ENCODE measurements at regions not wholly inside any gene's neighbourhood (a gene's known extent, or its start where the extent isn't known, plus 50 kb on each side); places are given as distances from the start of the nearest gene placed in this dataset.

GRCh38 chr7:66500087-66500486 is 128.6 kb upstream of the KCTD7 start:
- intact Hi-C loops (cut with micrococcal nuclease; ENCODE audit: unreplicated experiment): no loop called here
- TF ChIP-seq CTCF (conservative IDR thresholded peaks at IDR 0.05) (no peak), EZH2 (IDR thresholded peaks at IDR 0.05; ENCODE audit: low read depth) (no peak)
- Histone ChIP-seq H3F3A (ENCODE audit: insufficient read depth, low read depth) (no peaks in the 10 kb centered on the region), H4K20me1 (ENCODE audit: insufficient read depth) (no peaks in the 10 kb centered on the region), H3K36me3 (ENCODE audit: low read depth) (no peaks in the 10 kb centered on the region), H3K9me3 (ENCODE audit: insufficient read depth, low read depth) (no peaks in the 10 kb centered on the region), H3K79me2 (ENCODE audit: low read depth) (no peaks in the 10 kb centered on the region), H3K4me3 (no peak overlapping the region), H2AFZ (no peak overlapping the region), H3K4me1 (replicated peaks; ENCODE audit: insufficient read depth) (no peaks in the 10 kb centered on the region), H3K27ac (no peak overlapping the region), H3K4me2 (no peak overlapping the region), H3K27me3 (ENCODE audit: insufficient read depth, low read depth) (no peaks in the 10 kb centered on the region), H3K9me2 (ENCODE audit: insufficient read depth) (no peaks in the 10 kb centered on the region)
- ChIA-PET CTCF (no interaction called here), POLR2A (ENCODE audit: unreplicated experiment) (no interaction called here)
- BruUV-seq (replicated peaks): no TSS peak
- peak in 1 of 2 experiments; percentile 50 for DNase-seq

GRCh38 chr7:66502230-66503035 is 126.2 kb upstream of the KCTD7 start:
- POLR2A ChIA-PET (ENCODE audit: unreplicated experiment): no interaction called here

GRCh38 chr7:66503036-66503370 is 125.7 kb upstream of the KCTD7 start:
- no peak overlapping the region for H2AFZ ChIP-seq
- no peaks in the 10 kb centered on the region for H3K36me3 ChIP-seq (ENCODE audit: low read depth)
- no peak overlapping the region for H3K4me2 ChIP-seq
- no peak overlapping the region for H3K27ac ChIP-seq
- no peaks in the 10 kb centered on the region for H4K20me1 ChIP-seq (ENCODE audit: insufficient read depth)
- H3K27me3 ChIP-seq (ENCODE audit: insufficient read depth, low read depth): no peaks in the 10 kb centered on the region
- H3K4me1 ChIP-seq (replicated peaks; ENCODE audit: insufficient read depth): no peaks in the 10 kb centered on the region
- no peak for DNase-seq
- no peaks in the 10 kb centered on the region for H3K9me2 ChIP-seq (ENCODE audit: insufficient read depth)
- no peaks in the 10 kb centered on the region for H3K79me2 ChIP-seq (ENCODE audit: low read depth)
- no peaks in the 10 kb centered on the region for H3K9me3 ChIP-seq (ENCODE audit: insufficient read depth, low read depth)
- BruUV-seq (replicated peaks): no TSS peak
- no peak overlapping the region for H3K4me3 ChIP-seq
- TF ChIP-seq EZH2 (IDR thresholded peaks at IDR 0.05; ENCODE audit: low read depth): no peak
- ChIA-PET CTCF (no interaction called here), POLR2A (ENCODE audit: unreplicated experiment) (no interaction called here)
- H3F3A ChIP-seq (ENCODE audit: insufficient read depth, low read depth): no peaks in the 10 kb centered on the region; the same call in 1 of the 2 replicates
- intact Hi-C loops (cut with micrococcal nuclease; ENCODE audit: unreplicated experiment): no loop called here

More at GRCh38 chr7:66502230-66503035, 126.2 kb upstream of the KCTD7 start:
- Histone ChIP-seq H3K79me2 (ENCODE audit: low read depth) (no peaks in the 10 kb centered on the region), H3K27me3 (ENCODE audit: insufficient read depth, low read depth) (no peaks in the 10 kb centered on the region), H3K9me2 (ENCODE audit: insufficient read depth) (no peaks in the 10 kb centered on the region), H3K36me3 (ENCODE audit: low read depth) (no peaks in the 10 kb centered on the region), H3K4me1 (replicated peaks; ENCODE audit: insufficient read depth) (no peaks in the 10 kb centered on the region), H4K20me1 (ENCODE audit: insufficient read depth) (no peaks in the 10 kb centered on the region), H3K9me3 (ENCODE audit: insufficient read depth, low read depth) (no peaks in the 10 kb centered on the region), H3K4me2 (no peak overlapping the region), H3F3A (ENCODE audit: insufficient read depth, low read depth) (no peaks in the 10 kb centered on the region; the same call in 1 of the 2 replicates), H3K27ac (no peak overlapping the region), H3K4me3 (no peak overlapping the region), H2AFZ (no peak overlapping the region)
- TF ChIP-seq EZH2 (IDR thresholded peaks at IDR 0.05; ENCODE audit: low read depth) (no peak), CTCF (conservative IDR thresholded peaks at IDR 0.05) (0 out of 2 replicates have a peak, but pooled peaks have one; percentile 18)
- CTCF ChIA-PET: no interaction called here
- intact Hi-C loops (cut with micrococcal nuclease; ENCODE audit: unreplicated experiment): no loop called here
- DNase-seq: no peak
- BruUV-seq (replicated peaks): no TSS peak
